HTR-8/SVneo (cell line): ENCODE measurements at regions not wholly inside any gene's neighbourhood (a gene's known extent, or its start where the extent isn't known, plus 50 kb on each side); places are given as distances from the start of the nearest gene placed in this dataset.
"Not testable (repeated sequence)": the region's sequence is repeated elsewhere in the genome, so short reads cannot be mapped to it uniquely, and the experiment has no call there.

Experiments used
- DNase-seq: peaks from one replicate; pipeline ENCODE4 v3.0.0; 2011; ENCODE audit warnings: low spot score, mixed read lengths; ENCODE audit not compliant: insufficient read length
- FAIRE-seq: peaks from 2 replicates; lab custom pipeline; 2011; peaks lifted over from hg19 to GRCh38; lab: Jason Lieb, UNC

- FAIRE-seq: no peak
- no peak for DNase-seq
These were observed 431.2 kb upstream of the DYNLRB2 start for GRCh38 chr16:80109581-80109980.

DNA sequence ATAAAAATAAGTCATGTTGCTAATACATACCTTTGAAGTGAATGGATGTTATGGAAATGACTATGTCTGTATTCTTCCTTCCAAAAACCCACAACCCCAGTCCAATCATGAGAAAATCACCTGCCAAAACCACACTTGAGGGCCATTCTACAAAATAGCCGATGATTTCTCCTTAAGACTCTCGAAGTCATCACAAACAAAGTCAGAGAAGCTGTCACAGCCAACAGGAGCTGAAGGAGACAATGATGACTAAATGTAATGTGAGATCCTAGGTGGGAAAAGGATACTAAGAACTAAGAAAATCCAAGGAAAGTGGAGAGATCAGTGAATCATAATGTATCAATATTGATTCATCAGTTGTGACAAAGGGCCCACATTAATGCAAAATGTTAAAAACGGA is 432.9 kb upstream of the DYNLRB2 start:
- DNase-seq: no peak
- FAIRE-seq: no peak

DNA sequence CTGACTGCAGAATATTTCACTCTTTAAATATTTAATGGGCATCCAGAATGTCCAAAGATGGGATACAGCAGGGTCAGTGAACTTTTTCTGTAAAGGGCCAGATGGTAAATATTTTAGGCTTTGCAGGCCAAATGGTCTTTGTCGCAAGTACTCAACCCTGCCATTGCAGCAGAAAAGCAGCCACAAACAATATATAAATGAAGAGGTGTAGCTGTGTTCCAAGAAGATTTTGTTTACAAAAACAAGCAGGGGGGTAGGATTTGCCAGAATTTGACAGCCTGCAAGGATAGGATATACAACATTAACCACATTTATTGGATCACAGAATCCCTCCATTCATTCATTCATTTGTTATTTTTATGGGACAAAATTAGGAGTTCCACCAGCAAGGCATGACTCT is 435.0 kb upstream of the DYNLRB2 start:
- FAIRE-seq (no peak), DNase-seq (no peak)

DNA sequence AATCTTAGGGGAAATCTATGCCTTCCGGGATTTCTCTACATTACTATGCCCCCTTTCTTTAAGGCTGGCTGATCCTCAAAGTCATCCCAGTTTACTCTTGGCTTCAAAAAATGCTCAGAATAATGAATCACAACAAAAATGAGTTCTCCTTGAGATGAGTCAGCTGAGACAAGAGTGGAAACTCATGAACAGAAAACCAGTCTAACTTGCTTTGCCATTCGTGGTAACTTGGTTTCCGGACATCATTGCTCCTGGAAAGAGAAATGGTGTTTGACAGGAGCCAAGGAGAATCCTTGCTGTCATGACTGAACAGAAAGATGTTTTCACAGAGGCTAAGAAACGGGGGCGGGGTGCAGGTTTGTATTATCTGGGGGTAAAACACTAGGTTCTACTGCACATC is 435.6 kb upstream of the DYNLRB2 start:
- DNase-seq (no peak), FAIRE-seq (peak; percentile 36)

DNA sequence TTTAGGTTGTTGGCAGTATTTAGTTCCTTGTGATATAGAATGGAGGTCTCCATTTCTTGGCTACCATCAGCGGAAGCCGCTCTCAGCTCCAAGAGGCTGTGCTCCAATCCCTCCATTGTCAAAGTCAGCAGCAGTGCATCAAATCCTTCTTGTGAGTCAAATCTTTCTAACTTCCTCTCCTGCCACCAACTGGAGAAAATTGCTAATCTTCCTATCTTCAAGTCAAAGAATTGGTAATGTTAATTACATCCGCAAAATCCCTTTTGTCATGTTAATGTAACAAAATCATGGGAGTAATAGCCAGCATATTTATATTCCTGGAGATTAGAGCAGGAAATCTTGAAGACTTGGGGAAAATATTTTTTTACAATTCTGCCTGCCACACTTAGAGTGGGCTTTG is 436.4 kb upstream of the DYNLRB2 start:
- FAIRE-seq (no peak), DNase-seq (no peak)

- FAIRE-seq: no peak
- no peak for DNase-seq
These were observed 437.3 kb upstream of the DYNLRB2 start for GRCh38 chr16:80103463-80103862.

DNA sequence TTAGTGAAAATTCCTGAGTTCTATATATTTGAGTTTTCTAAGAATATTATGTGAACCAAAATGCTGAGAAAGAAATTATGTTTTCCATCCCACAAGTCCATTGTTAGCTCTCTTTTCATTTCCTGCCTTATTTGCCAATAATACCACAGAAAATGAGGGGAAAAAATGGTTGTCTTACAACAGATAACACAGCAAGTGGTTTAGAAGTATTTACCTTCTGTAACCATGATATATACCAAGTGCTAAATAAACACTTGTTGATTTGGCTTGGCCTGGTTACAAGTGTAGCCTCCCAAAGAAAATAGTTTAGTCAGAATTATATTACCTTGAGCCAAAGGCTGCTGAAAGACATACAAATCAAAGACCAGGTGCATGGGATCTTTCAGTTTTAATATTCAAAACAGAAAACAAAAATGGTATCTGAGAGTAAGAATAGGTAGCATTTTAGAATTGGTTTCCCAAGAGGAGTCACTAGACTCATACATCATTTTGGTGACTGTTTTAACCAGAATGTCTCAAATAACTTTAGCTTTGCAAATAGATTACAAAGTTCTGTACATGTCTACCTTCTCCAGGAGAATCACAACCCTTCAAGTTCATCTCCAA is 439.8 kb upstream of the DYNLRB2 start:
- FAIRE-seq (no peak), DNase-seq (no peak)

DNA sequence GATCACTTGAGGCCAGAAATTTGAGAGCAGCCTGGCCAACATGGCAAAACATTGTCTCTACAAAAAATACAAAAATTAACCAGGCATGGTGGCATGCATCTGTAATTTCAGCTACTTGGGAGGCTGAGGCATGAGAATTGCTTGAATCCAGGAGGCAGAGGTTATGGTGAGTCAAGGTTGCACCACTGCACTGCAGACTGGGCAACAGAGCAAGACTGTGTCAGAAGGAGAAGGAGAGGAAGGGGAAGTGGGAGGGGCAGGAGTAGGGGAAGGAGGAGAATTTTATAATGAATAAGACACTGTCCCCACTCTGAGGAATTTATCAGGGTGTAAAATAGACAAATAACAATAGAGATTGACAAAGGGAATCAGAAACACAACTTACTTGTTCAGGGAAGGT is 440.6 kb upstream of the DYNLRB2 start:
- FAIRE-seq: no peak
- no peak for DNase-seq

DNA sequence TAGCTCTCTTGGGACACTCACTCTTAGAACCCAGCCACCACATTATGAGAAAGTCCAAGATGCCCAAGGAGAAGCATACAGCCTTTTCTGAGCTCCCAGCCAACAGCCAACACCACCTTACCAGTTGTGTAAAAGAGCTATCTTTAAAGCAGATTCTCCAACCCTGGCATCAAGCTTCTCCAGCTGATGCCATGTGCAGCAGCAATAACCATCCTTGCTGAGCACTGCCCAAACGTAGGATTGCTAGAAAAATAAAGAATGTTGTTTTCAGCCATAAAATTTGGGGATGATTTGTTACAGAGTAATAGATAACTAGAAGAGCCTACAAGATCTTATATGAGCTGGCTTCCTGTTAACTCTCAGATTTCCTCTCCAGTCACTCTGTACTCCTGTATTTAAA is 443.7 kb upstream of the DYNLRB2 start:
- DNase-seq (no peak), FAIRE-seq (no peak)

DNA sequence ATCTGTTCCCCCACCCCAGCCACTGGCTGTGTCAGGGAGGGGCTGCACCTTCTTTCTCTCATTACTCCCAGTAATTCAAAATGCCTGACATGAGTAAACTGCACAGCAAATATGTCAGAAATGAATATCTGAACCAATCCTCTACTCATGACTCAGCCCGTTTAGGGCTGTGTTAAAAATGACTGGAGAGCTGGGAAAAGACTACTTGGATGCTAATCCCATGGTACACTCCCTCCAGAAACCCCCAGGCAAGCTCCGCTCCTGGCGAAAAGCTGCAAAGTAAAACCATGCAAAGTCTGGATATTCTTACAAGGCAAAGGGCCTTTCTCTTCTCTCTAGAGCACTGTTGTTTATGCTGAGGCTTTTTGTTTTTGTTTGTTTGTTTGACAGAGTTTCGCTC is 448.1 kb upstream of the DYNLRB2 start:
- DNase-seq (peak; percentile 17), FAIRE-seq (no peak)

GRCh38 chr16:80091453-80091852 is 449.3 kb upstream of the DYNLRB2 start:
- FAIRE-seq: not testable (repeated sequence)

GRCh38 chr16:80085606-80086005 is 455.2 kb upstream of the DYNLRB2 start:
- FAIRE-seq: peak; percentile 48

More at GRCh38 chr16:80091453-80091852, 449.3 kb upstream of the DYNLRB2 start:
- not testable (repeated sequence) for DNase-seq

DNA sequence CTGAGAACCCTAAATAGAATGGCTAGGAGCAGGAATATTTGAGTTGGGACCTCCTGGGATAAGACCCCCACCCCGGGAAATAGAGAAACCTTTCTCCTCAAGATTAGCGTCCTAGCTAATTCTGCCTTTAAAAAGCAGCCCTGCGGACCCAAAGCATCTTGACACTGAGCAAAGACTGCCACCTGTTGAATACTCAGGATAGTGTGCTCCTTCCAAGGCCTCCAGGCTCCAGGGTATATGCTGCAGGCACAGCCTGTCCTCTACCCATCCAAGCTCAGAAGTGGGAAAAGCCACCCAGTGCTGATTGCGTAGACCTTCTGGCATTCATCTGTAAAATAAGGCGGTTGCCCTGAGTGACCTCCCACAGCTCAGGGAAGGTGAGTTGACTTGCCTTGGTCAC is 456.2 kb upstream of the DYNLRB2 start:
- DNase-seq (peak; percentile 58), FAIRE-seq (peak; percentile 28)

More at GRCh38 chr16:80085606-80086005, 455.2 kb upstream of the DYNLRB2 start:
- no peak for DNase-seq

DNA sequence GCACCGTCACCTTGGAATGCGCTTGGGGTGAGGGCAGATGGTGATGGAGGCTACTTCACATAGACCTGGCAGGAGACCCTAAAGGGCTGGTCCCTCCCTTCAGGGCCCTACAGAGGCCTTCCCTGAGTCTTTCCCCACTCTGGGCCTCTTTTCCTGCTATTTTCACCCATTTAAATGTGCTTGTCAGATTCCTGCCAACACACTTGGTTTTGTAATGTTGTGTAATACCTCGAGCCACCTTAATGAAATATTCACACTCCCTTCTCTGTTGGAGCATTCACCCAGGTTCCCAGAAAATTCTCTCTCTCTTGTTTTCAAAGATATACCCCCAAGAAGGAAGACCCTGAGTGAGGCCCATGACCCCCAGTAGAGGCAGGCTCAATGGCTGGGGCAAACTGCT is 456.6 kb upstream of the DYNLRB2 start:
- DNase-seq (no peak), FAIRE-seq (no peak)

GRCh38 chr16:80082906-80083305 is 457.9 kb upstream of the DYNLRB2 start:
- no peak for FAIRE-seq
- no peak for DNase-seq

DNA sequence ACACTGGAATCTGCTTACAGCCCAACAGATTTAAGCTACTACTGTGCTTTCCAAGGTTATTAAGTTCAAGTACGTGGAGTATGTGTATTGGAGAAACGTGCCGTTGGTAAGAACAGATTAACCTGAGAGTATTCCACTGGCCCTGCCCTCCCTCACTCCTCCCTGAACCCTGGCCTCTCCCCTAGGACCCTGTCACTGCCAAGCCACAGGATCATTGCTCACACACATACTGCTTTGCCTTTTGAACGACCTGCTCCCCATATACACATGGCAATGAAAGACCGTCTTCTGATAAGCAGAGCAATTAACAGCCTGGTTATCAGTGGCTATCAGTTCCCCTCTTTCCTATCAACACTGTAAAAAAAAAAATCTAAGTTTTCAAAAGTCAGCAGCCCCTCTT is 458.9 kb upstream of the DYNLRB2 start:
- FAIRE-seq (no peak), DNase-seq (no peak)

GRCh38 chr16:80080287-80080851 is 460.4 kb upstream of the DYNLRB2 start:
- no peak for FAIRE-seq
- DNase-seq: no peak

DNA sequence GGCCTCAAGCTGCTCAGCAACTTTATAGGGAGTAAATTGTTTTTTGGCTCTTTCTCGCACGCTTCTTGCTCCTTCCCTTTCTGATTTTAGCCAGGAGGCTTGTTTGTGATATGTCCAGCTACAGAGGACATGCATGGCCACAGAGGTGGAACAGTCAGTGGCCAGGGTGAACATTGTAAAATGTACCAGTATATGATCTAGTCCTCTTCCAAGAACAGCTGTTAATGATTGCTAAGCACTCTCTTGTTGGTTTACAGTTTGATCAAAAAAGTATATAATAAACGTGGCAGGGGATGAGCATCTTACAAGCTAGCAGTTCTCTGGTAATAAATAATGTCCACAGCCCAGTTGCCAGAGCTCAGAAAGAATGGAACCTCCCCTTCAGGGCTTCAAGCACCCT is 461.7 kb upstream of the DYNLRB2 start:
- FAIRE-seq (peak; percentile 62), DNase-seq (no peak)

- FAIRE-seq: no peak
- no peak for DNase-seq
These were observed 463.1 kb upstream of the DYNLRB2 start for GRCh38 chr16:80077696-80078095.

- FAIRE-seq (no peak), DNase-seq (no peak)
These were observed 466.5 kb upstream of the DYNLRB2 start for GRCh38 chr16:80074329-80074728.

DNA sequence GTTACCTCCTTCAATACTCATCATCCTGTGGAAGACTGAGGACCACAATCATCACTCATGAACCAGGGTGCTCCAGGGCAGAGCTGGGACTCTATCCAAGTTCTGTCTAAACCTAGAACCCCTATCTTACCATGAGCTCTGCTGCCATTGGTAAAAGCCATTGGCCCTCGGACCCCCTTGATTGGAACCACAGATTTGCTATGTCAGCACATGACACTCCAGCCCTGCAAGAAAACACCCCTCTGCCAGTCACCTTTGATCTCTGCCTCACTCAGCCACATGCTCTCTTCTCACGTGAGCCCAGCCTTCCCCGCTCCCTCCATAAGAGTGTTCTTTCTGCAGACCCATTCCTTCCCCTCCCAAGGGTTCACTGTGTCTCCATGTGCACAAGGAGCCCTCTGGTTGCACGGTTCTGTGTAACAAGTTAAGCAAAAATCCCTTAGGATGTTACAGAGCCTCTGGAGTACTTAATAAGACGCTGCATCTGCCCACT is 468.8 kb upstream of the DYNLRB2 start:
- FAIRE-seq (no peak), DNase-seq (no peak)
